ENCODE measurements at regions not wholly inside any gene's neighbourhood (a gene's known extent, or its start where the extent isn't known, plus 50 kb on each side); places are given as distances from the start of the nearest gene placed in this dataset.
A peak's percentile ranks its signal among the peaks of the same experiment; 100 is the strongest.

GRCh38 chr18:70500748-70501147, 211.9 kb downstream of the SOCS6 start:
- DNase-seq (ENCODE audit: low read depth) = no peak

DNA sequence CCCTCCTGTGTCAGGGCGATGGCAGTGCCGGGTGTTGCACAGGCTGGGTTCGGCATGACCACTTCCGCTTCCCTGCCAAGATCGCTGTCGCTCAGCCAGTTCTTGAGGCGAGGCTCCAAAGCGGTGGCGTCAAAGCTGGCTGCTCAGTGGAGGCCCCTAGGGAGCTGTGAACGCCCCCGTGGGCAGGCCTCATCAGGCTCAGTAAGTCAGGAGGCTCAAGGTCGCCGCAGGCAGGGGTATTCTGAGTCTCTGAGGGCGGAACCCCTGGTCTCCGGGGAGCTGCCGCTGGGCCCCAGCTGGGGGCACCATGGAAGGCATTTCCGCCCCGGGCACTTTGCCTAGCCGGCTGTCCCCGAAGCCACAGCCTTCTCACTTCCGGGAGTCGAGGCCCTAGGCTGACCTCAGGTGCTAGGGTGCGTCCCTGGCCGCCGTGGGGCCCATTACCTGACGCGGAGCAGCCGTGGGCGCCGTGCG, 210.4 kb downstream of the SOCS6 start:
- no peak for DNase-seq (ENCODE audit: low read depth)

DNA sequence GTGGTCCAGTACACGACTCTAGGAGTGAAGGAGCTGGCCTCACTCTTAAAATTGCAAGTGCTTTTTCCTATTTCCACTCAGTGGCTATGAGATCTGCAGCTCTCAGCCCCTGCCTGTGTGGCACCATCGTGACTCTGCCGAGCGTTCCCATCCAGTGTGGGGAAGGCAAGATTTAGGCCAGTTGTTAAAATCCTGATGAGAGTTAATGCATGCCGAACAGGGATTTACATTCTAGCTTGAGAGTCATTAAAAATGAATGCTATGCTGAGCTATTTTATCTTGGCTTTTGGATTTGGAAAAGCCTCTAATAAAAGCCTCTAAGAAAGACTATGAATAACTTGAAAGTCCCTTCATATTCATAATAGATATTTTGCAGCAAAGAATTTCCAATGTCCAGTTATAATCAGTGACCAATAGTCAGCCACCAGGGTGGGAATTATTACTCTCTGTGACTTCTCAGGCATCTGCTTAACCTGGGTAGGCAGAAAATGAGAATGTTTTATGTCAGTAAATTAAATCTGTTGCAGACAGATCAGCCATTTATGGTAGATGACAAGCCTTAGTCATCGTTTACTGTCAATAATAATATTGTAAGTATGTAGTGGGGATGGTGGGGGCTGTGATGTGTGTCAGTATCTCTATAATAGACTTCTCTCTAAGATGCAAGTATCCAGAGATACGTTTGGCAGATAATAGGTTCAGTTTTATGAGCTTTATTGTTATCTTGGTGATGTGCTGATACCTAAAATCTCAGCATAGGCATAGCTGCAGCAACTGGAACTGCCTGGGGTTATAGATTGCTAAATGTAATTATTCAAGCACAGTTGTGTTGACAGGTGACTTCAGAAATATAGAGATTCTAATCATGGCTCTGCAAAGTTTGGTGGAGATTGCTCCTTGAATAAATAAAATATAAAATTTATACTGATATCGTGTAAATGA, 207.8 kb downstream of the SOCS6 start:
- DNase-seq (ENCODE audit: low read depth) = no peak

- DNase-seq (ENCODE audit: low read depth) = no peak
Measured at GRCh38 chr18:70494524-70494923, 205.7 kb downstream of the SOCS6 start.

GRCh38 chr18:70493461-70493860, 204.6 kb downstream of the SOCS6 start:
- DNase-seq (ENCODE audit: low read depth) = no peak

GRCh38 chr18:70491734-70492348, 203.0 kb downstream of the SOCS6 start:
- DNase-seq (ENCODE audit: low read depth) = peak; percentile 13

GRCh38 chr18:70489986-70490933, 201.4 kb downstream of the SOCS6 start:
- no peak for DNase-seq (ENCODE audit: low read depth)

DNA sequence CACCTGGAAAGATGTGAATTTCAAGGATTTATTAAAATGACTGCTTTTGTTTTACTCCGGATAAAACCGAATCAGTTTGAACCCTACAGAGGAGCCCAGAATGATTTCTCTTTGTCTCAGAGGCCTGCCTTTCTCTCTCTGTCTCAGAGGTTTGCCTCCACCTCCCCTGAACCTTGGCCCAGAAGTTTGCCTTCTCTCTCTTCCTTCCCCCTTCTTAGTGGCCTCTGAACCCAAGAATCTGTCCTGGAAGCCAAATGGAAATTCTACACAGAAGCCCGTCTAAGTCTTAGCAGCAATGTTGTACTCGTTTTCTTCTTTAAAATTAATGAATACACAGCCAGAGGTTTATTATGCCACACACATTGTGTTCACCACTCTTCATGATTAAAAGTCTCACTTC, 200.7 kb downstream of the SOCS6 start:
- DNase-seq (ENCODE audit: low read depth) = no peak

GRCh38 chr18:70469916-70470315, 181.1 kb downstream of the SOCS6 start:
- no peak for DNase-seq (ENCODE audit: low read depth)

DNA sequence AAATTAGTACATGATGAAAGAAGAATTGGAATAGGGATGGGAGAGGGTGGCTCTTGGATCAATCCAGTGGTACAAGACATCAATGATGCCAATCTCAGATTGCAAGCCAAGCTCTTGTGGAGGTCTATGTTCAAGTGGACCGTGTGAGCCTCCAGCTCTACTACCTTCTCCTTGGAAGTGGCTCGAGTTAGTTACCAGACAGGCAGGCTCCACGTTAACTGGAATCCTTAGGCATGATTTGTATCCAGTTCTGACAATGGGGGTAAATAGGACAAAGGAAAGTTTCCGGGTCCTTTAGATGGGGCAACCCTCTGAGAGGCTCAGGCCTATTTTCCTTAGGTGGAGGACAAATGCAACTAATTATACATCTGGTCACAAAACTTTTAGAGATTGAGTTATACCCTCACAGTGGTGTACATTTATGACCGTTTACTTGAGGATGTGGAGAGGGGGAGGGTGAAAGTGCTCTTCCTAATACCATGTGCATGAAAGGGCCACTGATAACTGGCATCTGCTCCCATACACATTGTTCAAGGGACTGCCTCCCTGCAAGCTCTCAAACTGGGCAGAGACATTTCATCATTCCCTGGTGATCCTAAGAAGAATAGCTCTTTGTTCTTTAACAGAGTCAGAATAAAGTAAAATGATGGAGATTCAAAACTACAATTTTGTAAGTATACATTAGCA, 180.2 kb downstream of the SOCS6 start:
- no peak for DNase-seq (ENCODE audit: low read depth)

GRCh38 chr18:70464343-70465114, 175.7 kb downstream of the SOCS6 start:
- peak; percentile 3 for DNase-seq (ENCODE audit: low read depth)

DNA sequence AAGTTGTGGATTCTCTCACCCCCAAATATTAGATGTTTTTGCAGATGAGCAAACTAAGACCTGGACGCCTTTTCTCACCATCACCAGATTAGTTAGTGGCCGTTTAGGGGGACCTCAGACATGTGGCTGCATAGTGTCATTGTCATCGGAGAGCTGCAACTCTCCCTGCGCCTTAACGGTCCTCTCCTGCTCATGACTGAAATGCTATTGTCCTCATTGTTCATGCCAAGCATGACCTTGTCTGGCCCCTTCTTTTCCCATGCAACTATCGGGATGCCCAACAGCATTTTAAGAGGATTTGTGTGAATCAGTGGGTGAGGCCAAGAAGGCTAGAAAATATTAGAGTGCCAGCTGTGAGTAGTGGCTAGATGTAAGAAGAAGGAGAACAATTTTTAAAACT, 174.2 kb downstream of the SOCS6 start:
- DNase-seq (ENCODE audit: low read depth) = no peak

DNA sequence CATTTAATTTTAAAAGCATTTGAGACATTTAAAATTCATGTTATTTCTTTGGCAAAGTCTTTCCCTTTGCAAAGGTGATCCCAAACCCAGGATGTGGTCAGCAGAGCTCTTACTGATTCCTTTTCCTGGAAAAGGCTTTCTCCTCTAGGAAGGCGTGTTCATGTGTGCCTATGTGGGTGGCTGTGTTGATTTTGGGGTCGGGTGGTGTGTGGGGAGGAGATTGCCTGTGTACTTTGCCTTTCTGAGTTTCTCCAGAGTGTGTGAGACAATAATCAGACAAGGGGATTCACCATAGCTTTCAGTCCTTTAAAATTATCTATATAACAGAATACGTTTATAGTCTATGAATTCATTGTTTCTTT, 173.2 kb downstream of the SOCS6 start:
- DNase-seq (ENCODE audit: low read depth) = no peak

- DNase-seq (ENCODE audit: low read depth) = no peak
Measured at GRCh38 chr18:70461323-70462077, 172.7 kb downstream of the SOCS6 start.

- no peak for DNase-seq (ENCODE audit: low read depth)
Measured at GRCh38 chr18:70459731-70460130, 170.9 kb downstream of the SOCS6 start.

DNA sequence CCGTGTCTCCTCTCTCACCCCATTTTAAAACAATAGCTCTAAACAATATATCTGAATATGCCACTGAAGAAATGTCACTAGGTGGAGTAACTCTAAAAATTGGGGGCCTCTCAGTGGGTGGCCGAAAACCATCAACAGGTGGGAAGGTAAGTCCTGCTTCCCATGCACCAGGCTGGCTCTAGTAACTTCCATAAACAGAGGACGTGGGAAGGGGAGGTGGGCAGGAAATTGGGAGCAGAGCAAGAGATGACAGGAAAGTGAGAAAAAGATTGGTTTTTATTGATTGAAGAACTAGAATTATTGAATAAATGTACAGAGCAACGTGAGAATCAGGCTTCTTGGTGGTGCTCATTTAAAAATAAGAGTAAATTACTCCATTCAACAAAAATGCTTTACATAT, 170.4 kb downstream of the SOCS6 start:
- DNase-seq (ENCODE audit: low read depth) = no peak

GRCh38 chr18:70457788-70458187, 168.9 kb downstream of the SOCS6 start:
- DNase-seq (ENCODE audit: low read depth) = no peak

GRCh38 chr18:70457223-70457622, 168.4 kb downstream of the SOCS6 start:
- no peak for DNase-seq (ENCODE audit: low read depth)

GRCh38 chr18:70456376-70456775, 167.5 kb downstream of the SOCS6 start:
- no peak for DNase-seq (ENCODE audit: low read depth)

GRCh38 chr18:70455731-70456130, 166.9 kb downstream of the SOCS6 start:
- no peak for DNase-seq (ENCODE audit: low read depth)
